ENCODE measurements at regions not wholly inside any gene's neighbourhood (a gene's known extent, or its start where the extent isn't known, plus 50 kb on each side); places are given as distances from the start of the nearest gene placed in this dataset.

DNA sequence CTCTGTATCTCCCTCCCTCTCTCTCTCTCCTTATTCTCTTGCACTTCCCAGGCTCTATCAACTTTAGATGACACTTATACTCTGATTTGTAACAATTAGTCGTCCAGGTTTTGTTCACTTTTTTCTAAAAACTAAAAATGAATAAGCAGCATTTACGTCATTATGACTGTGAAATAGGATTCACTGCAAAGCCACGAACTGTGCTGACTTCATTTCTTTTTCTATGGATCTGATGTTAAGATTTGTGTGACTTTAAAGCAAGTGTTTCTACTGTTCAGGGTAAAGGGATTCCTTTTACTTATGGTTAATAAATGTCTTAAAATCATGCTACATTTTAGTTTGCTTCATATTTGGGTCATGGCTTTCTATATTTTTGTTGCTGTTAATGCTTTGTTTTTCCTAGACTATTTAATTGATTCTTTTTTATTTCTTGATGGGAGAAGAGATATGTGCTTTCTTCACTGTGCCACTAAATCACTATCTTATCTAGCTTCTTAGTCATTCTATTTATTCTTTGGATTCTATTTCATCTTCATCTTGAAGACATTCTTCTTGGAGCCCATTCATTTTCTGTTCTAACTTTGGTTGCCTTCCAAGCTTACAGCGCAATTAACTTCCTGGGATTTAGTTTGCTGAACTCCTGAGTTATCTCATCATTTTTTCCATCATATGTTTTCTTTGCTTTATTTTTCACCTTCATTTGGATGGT is 480.4 kb upstream of the TRIB2 start:
- TF ChIP-seq CTCF (IDR thresholded peaks at IDR 0.05) (no peak), EZH2 (IDR thresholded peaks at IDR 0.05) (no peak)
